Loucy (cell line): ENCODE measurements at regions not wholly inside any gene's neighbourhood (a gene's known extent, or its start where the extent isn't known, plus 50 kb on each side); places are given as distances from the start of the nearest gene placed in this dataset.

Source experiments
- H2AFZ ChIP-seq: fragments of 200-600 bp; sonication (generic); 2 replicates; pipeline ENCODE4 v1.6.0; 2016; ENCODE audit warnings: antibody characterized with exemption, mild to moderate bottlenecking, low read length, moderate library complexity
- H3F3A ChIP-seq: fragments of 200-600 bp; 2 replicates; pipeline ENCODE4 v1.6.0; 2016; ENCODE audit warnings: antibody characterized with exemption, low read depth, mild to moderate bottlenecking
- H3K27me3 ChIP-seq: fragments of 200-600 bp; sonication (generic); 2 replicates; pipeline ENCODE4 v1.6.1; 2014; ENCODE audit warnings: low read length, mild to moderate bottlenecking; ENCODE audit not compliant: insufficient read depth, poor library complexity, severe bottlenecking
- H3K36me3 ChIP-seq: fragments of 200-600 bp; sonication (generic); 2 replicates; pipeline ENCODE4 v1.6.1; 2016; ENCODE audit warnings: low read length; ENCODE audit not compliant: insufficient read depth
- H3K4me1 ChIP-seq: fragments of 200-600 bp; sonication (generic); 2 replicates; pipeline ENCODE4 v1.5.1; 2014; ENCODE audit warnings: low read length, mild to moderate bottlenecking; ENCODE audit not compliant: insufficient read depth, poor library complexity, severe bottlenecking
- H3K4me2 ChIP-seq: fragments of 200-600 bp; sonication (generic); 2 replicates; pipeline ENCODE4 v1.6.0; 2014; ENCODE audit warnings: antibody characterized with exemption, low read length, low read depth, mild to moderate bottlenecking; ENCODE audit not compliant: poor library complexity, severe bottlenecking
- H3K4me3 ChIP-seq: fragments of 200-600 bp; sonication (generic); 2 replicates; pipeline ENCODE4 v1.5.1; 2014; ENCODE audit warnings: low read length, mild to moderate bottlenecking, mixed read lengths; ENCODE audit not compliant: poor library complexity, severe bottlenecking
- H3K79me2 ChIP-seq: fragments of 200-600 bp; sonication (generic); 2 replicates; pipeline ENCODE4 v1.6.1; 2014; ENCODE audit warnings: low read length; ENCODE audit not compliant: insufficient read depth
- H3K9ac ChIP-seq: fragments of 200-600 bp; sonication (generic); 2 replicates; pipeline ENCODE4 v1.6.0; 2014; ENCODE audit warnings: mild to moderate bottlenecking, low read depth, low read length, moderate library complexity; ENCODE audit not compliant: poor library complexity, severe bottlenecking
- H3K9me2 ChIP-seq: fragments of 200-600 bp; sonication (generic); replicated peaks from 2 replicates; pipeline ENCODE4 v1.6.1; 2016; ENCODE audit warnings: low read depth, low read length, mixed read lengths
- H3K9me3 ChIP-seq: fragments of 200-600 bp; sonication (generic); 2 replicates; pipeline ENCODE4 v1.6.1; 2014; ENCODE audit warnings: mild to moderate bottlenecking, antibody characterized with exemption, low read length, low read depth; ENCODE audit not compliant: insufficient read depth
- H4K20me1 ChIP-seq: fragments of 200-600 bp; sonication (generic); 2 replicates; pipeline ENCODE4 v1.6.0; 2014; ENCODE audit warnings: antibody characterized with exemption, low read length, mild to moderate bottlenecking; ENCODE audit not compliant: insufficient read depth, poor library complexity, severe bottlenecking
- EZH2phosphoT487 ChIP-seq: fragments of 200-600 bp; IDR thresholded peaks from 2 replicates; pipeline ENCODE4 v1.6.1; 2018; ENCODE audit warnings: antibody characterized with exemption, mild to moderate bottlenecking, moderate library complexity, borderline replicate concordance
- TF ChIP-seq, protein P1 (sequence below): fragments of 200-600 bp; sonication (generic); conservative IDR thresholded peaks from 2 replicates; pipeline ENCODE4 v1.5.1; 2014; ENCODE audit warnings: mild to moderate bottlenecking, antibody characterized with exemption, low read length

DNA sequence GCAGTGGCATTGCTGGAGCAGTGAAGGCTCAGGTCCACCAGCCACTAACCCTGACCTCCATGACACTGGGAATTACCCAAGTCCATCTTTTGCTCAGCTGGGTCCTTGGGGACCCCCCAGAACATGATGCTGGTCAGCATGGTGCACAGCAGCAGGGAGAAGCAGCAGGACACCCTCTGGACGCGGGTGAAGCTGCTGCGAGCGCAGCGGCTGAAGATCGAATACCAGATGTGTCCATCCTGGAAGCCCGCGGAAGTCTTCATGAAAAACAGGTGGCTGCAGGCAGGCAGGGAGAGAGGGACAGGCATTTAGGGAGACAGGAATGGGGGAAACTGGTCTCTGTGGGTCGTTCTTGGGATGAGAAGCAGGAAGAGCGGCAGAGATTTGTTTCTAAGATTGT lies 53.4 kb upstream of the GCSH start:
- no peak overlapping the region for H3K9ac ChIP-seq
- H3K4me3 ChIP-seq, result no peak overlapping the region
- no peaks in the 10 kb centered on the region for H3K4me1 ChIP-seq
- no peak overlapping the region for H3K4me2 ChIP-seq
- H3K9me2 ChIP-seq, result no peaks in the 10 kb centered on the region
- H3F3A ChIP-seq, result no peaks in the 10 kb centered on the region
- no peak overlapping the region for H2AFZ ChIP-seq
- no peaks in the 10 kb centered on the region for H3K79me2 ChIP-seq
- H3K27me3 ChIP-seq, result no peaks in the 10 kb centered on the region
- TF ChIP-seq, protein P1, sequence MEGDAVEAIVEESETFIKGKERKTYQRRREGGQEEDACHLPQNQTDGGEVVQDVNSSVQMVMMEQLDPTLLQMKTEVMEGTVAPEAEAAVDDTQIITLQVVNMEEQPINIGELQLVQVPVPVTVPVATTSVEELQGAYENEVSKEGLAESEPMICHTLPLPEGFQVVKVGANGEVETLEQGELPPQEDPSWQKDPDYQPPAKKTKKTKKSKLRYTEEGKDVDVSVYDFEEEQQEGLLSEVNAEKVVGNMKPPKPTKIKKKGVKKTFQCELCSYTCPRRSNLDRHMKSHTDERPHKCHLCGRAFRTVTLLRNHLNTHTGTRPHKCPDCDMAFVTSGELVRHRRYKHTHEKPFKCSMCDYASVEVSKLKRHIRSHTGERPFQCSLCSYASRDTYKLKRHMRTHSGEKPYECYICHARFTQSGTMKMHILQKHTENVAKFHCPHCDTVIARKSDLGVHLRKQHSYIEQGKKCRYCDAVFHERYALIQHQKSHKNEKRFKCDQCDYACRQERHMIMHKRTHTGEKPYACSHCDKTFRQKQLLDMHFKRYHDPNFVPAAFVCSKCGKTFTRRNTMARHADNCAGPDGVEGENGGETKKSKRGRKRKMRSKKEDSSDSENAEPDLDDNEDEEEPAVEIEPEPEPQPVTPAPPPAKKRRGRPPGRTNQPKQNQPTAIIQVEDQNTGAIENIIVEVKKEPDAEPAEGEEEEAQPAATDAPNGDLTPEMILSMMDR, result no peak
- TF ChIP-seq EZH2phosphoT487, result no peak
- no peaks in the 10 kb centered on the region for H3K36me3 ChIP-seq
- no peaks in the 10 kb centered on the region for H4K20me1 ChIP-seq
- no peaks in the 10 kb centered on the region for H3K9me3 ChIP-seq

DNA sequence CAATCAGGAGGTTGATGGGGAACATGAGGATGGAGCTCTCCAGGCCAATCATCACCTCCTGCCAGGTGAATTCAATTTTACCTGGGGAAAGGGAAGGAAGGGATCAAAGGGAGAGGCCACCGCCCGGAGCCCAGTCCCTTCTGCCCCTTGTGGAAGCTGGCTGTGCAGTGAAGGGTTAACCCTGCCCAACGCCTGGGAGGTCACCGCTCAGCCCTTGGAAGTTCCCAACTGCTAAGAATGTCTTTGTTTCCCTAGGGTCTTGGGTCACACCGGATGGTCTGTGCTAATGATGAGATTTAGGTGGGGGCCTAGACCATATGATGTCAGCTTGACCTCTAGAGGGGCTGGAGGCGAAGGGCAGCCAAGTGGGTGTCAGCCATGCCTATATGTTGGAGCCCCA lies 52.1 kb upstream of the GCSH start:
- Histone ChIP-seq H3K27me3 (no peaks in the 10 kb centered on the region), H3F3A (no peaks in the 10 kb centered on the region), H2AFZ (no peak overlapping the region), H3K79me2 (no peaks in the 10 kb centered on the region), H4K20me1 (no peaks in the 10 kb centered on the region), H3K9ac (no peak overlapping the region), H3K9me2 (no peaks in the 10 kb centered on the region), H3K4me1 (no peaks in the 10 kb centered on the region), H3K36me3 (no peaks in the 10 kb centered on the region), H3K4me2 (no peak overlapping the region), H3K9me3 (no peaks in the 10 kb centered on the region), H3K4me3 (no peak overlapping the region)
- TF ChIP-seq, protein P1, result no peak
- TF ChIP-seq EZH2phosphoT487, result no peak
